ENCODE measurements at regions not wholly inside any gene's neighbourhood (a gene's known extent, or its start where the extent isn't known, plus 50 kb on each side); places are given as distances from the start of the nearest gene placed in this dataset.
A peak's percentile ranks its signal among the peaks of the same experiment; 100 is the strongest.
"Not testable (repeated sequence)": the region's sequence is repeated elsewhere in the genome, so short reads cannot be mapped to it uniquely, and the experiment has no call there.

DNA sequence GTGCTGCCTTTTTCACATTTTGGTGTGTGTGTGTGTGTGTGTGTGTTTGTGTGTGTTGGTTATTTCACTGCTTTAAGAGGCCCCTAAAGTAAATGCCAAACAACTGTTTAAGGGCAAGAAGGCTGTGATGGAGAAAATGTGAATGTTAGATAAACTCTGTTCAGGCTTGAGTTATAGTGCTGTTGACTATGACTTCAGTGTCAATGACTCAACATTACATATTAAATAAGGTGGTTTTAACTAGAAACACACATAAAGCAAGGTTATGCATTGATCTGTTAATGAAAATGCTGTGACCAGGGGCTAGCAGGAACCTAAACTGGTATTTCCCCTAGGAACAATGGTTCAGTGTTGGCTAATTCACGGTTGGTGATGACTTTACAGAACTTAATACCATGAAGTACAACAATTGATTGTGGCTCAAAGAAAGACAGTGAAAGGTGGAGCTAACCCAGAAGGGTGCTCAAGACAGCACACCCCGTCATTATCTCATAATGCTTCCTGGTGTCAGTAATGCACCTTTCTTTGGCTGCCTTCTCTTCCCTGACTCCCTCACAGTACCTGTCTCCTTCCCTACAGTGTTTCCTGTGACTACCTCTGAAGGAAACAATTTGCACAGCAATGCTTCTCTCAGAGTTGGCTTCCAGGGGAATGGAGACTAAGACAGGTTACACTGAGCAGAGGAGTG, 116.1 kb downstream of the RIN2 start:
- no peak for DNase-seq (ENCODE audit: low spot score)

DNA sequence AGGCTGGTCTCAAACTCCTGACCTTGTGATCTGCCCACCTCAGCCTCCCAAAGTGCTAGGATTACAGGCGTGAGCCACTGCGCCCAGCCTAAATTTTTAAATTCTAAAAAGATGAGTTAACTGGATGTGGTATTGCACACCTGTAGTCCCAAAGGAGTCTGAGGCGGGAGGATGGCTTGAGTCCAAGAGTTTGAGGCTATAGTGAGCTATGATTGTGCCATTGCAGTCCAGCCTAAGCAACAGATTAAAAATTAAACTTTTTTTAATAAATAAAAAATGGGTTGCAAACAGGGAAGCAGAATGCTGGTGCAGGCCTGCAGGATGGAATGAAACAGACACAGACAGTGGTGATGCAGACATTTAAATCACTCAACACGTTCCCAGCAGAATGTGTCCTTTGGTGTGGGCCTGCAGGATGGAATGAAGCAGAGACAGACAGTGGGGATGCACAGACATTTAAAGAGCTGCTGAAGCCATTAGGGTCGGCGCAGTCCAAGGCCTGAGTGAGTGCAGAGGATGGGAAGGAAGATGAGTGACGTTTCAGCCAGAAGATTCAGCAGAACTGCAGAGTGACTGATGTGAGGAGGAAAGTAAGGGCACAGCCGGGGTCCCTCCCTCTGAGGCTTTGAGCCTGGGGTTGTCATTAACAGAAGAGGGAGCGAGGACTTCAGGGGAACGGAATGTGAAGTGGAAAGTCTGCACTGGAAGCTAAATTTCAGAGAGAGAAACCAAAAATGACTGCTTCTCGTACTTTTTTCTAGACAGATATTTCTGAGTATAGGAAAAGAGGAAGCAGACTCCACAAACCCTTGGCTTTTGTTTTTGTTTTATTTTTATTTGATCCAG, 117.5 kb downstream of the RIN2 start:
- no peak for DNase-seq (ENCODE audit: low spot score)

DNA sequence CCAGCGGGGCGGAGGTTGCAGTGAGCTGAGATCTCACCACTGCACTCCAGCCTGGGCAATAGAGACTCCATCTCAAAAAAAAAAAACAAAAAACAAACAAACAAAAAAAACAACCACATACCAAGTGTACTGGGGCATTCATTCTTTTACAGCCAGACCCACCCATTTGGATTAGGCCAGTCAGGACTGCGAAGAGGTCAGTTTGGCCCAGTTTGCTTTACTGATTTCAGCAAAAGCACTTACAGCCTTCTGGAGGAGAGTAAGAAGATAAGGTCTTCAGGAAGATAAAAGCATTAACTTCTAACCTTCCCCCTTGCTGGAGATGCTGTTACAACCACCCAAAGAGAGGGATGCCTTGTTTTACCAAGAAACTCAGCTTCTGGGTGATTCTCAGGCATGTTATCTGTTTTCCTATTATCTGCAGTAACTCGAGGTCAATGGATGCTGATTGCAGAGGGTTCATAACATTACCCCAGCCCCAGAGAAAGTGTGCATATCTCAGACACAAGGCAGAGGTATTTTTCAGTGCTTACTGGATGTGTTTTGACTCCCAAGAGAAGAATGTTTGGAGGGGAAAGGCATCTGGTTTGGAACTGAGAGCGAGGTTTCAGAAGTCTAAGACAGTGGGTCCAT, 118.9 kb downstream of the RIN2 start:
- no peak for DNase-seq (ENCODE audit: low spot score)

DNA sequence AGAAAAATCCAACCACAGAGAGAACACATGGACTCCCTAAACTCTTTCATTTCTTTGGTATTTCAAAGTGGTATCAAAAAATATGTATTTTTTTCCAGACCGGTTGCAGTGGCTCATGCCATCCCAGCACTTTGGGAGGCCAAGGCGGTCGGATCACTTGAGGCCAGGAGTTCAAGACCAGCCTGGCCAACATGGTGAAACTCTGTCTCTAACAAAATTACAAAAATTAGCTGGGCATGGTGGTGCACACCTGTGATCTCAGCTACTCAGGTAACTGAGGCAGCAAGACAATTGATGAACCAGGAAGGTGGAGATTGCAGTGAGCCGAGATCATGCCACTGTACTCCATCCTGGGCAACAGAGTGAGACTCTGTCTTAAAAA, 121.8 kb downstream of the RIN2 start:
- DNase-seq (ENCODE audit: low spot score) = not testable (repeated sequence)

DNA sequence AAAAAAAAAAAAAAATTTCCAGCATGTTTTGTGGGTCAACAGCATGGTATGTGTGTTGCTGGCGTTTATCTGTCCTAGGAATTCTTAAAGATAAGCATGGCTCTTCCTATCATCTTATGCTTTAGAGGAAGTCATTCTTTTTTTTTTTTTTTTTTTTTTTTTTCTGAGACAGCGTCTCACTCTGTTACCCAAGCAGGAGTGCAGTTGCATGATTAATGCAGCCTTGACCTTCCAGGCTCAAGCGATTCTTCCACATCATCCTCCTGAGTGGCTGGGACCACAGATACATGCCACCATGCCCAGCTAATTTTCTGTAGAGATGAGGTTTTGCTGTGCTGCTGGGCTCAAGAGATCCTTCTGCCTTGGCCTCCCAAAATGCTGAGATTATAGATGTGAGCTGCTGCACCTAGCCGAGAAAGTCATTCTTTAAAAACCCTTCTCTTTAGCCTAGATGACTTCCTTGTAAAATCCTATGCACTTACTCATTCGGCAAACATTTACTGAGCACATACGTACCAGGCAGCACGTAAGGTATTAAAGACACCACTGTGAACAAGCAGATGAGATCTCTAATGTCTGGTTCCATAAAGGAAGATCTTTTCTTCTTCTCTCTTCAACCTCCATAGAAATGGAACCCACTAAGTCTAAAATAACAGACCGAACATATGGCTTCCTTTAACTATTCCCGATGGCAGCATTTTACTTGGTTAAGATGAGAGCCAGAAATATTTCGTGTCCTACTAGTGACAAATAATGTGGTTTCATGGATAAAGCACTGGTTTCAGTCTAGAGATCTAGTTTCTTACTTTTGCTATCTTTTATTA, 122.4 kb downstream of the RIN2 start:
- DNase-seq (ENCODE audit: low spot score) = peak; percentile 86

DNA sequence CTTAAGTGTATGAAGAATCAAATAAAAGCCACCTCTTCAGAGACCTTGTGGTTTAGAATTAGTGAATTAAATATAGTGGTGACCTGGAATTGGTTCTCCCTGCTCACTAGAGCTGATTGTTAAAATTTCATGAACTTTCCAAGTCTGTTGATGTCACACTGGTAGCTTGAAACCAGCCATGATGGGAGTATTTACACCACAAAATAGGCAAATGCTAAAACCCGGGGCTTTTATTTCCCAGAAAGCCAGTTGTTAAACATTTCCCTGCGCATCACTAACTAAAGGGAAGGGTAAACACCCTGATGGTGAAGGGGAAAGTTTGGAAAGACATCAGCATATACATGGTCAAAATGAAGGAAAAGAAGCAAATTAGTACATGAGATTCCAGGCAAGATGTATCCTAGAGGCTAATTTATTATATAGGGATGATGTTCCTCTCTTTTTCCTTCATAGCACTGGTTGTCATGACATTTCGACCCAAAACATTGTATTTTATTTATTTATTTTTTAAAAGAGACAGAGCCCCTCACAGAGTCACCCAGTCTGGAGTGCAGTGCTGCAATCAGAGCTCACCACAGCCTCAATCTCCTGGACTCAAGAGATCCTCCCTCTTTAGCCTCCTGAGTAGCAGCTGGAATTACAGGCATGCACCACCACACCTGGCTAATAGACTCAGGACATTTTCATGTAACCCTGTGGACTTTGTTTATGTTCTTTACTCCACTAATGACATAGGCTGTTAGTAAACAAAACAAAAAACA, 123.2 kb downstream of the RIN2 start:
- no peak for DNase-seq (ENCODE audit: low spot score)

DNA sequence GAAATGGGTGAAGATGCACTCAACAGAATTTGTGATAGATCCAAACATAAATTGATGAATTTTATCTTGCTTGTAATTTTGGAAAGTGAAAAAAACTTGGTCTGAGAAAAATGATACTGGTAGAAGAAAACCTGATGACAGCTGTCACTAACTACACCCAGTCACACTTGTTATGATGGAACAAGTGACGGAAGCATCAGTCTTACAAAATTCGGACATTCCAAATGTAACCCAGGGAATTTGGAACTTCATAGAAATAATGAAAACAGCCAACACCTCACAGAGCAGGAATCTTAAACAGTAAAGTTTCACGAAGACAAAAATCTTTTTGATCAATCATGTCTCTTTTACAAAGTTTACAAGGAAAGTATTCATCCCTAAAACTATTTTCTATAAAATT, 123.9 kb downstream of the RIN2 start:
- DNase-seq (ENCODE audit: low spot score) = no peak

DNA sequence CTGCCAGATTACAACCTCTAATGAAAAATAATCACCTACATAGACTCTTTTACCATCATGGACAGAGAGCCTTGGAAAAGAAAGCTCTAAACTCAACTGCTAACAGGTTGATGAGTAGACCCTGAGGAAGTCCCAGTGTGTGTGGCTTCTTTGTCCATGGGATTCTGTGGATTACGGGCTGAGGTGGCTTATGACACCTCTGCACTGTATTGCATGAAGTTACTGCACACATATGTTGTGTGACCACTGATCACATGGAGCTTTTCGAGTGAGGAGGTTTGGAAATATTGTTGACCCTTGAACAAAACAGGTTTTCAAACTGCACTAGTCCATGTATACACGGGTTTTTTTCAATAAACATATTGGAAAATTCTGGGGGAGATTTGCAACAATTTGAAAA, 124.4 kb downstream of the RIN2 start:
- no peak for DNase-seq (ENCODE audit: low spot score)

DNA sequence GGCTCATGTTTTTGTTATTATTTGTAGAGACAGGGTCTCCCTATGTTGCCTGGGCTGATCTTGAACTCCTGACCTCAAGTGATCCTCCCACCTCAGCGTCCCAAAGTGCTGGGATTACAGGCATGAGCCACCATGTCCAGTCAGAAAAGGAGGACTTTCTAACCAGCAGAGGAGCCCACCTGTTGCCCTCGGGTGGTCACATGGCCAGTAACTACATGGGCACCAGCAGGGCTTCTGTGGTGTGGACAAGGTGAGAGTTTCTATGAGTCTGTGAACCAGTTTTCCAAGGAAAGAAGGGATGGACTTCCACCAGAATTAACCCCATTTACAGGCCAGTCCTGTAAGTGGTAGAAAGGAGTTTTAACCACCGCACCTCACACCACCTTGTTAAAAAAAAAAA, 125.4 kb downstream of the RIN2 start:
- DNase-seq (ENCODE audit: low spot score) = no peak

DNA sequence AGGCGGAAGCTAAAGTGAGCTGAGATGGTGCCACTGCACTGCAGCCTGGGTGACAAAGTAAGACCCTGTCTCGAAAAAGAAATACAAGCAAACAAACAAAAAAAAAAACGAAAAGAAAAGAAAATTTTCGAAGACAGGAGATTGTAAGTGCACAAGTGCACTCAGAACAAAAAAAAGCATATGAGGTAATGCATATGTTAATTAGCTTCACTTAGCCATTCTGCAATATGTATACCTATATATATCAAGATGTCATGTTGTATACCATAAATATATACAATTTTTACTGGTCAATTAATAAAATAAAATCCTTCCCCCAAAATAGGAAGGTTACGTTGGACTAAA, 127.5 kb downstream of the RIN2 start:
- peak; percentile 18 for DNase-seq (ENCODE audit: low spot score)

DNA sequence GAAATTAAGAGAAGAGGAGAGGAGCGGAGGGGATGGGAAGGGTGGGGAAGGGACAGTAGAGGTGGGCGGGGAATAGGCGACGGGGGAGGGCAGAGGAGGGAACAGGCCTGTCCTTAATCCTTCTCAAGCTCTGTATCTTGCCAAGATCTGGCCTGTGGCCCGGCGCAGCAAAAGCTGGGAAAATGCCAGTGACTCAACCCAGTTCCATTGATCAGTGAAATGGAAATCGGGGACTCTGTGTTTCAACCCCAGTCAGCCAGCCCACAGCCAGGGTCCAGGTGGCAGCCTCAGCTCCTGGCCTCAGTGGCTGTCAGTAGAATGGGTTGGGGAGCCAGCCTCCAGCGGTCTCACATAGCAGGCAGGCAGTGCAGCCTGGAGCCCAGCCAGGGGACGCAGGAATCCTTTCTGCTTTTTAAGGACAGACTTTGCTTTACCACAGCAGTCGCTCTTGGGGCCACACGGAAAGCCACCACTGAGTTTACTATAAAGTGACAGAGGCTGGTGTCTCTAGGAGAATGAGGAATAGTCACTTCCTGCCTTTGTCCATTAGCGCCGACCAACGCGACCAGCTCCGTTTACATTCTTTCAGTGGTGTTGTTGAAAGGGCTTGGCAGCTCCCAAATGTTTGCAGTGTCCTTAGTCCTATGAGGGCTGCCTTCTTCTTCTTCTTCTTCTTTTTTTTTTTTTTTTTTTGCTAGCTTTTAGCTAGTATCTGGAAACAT, 128.0 kb downstream of the RIN2 start:
- DNase-seq (ENCODE audit: low spot score) = peak; percentile 59

DNA sequence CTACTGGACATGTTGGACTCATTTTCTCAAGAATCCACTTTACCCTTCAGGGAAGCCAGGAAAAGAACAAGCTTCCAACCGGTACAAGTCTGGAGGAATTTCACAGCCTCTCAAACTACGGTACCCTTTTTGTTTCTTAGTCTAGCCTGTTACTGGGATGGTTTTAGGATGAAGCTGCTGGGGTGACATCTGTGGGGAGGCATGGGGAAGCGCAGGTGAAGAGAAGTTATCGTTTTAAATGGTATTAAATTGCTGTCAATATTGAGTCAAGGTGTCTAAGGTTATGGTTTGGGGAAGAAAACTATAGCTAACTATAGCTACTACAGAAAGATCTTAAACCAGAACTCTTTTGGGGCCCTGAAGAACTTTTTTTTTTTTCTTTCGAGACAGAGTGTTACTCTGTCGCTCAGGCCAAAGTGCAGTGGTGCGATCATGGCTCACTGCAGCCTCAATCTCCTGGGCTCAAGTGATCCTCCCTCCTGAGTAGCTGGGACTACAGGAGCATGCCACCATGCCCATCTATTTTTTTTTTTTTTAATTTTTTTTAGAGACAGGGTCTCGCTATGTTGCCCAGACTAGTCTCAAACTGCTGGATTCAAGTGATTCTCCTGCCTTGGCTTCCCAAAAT, 128.7 kb downstream of the RIN2 start:
- DNase-seq (ENCODE audit: low spot score) = no peak

DNA sequence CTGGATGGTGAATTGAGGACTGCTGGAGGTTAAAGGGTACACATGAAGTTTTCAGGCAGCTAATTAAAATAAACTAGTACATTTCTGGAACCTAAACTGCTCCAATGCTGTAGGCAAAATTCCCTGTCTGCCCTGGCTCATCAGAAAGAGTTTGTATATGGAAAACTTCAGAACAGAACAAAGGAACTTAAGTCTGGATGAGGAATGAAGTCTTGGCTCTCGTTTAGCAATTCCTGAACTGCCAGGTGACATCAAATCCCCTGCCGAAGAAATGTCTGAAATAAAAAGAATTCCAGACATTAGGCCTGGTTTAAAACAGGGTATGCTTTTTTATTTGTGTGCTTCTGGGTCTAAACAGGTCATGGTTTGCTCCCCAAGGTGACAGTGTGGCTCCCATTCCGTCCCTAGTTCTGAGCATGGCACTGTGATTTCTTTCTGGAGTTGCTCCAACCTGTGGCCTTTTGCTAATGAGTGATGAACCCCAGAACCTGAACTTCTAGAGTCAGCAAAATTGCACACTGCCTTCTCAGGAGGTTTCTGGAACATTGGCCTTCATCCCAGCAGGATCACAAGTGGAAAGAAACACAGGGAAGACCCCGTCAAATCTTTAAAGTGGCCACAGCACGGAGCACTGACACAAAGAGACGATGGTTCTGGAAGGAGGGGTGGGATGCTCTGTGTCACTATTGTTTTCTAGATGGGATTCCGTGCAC, 129.4 kb upstream of the NAA20 start:
- no peak for DNase-seq (ENCODE audit: low spot score)

DNA sequence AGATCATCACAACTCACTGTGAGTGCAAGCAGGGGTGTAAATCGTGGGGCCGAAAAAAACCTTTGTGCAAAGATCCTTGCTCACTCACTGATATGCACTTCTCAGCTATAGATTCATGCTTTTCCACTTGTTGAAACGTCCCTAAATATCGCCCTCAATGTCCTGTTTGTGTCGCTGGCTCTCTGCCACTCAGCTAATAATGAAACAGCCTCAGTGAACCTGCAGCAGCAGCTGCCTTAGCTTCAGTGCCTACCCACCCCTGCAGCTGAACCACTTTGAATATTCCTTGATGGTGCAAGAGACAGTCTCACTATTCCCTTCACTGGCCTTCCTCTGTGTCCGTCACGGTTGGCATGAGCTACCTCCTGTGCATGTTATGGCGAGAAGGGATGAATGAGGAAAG, 128.9 kb upstream of the NAA20 start:
- DNase-seq (ENCODE audit: low spot score) = no peak

DNA sequence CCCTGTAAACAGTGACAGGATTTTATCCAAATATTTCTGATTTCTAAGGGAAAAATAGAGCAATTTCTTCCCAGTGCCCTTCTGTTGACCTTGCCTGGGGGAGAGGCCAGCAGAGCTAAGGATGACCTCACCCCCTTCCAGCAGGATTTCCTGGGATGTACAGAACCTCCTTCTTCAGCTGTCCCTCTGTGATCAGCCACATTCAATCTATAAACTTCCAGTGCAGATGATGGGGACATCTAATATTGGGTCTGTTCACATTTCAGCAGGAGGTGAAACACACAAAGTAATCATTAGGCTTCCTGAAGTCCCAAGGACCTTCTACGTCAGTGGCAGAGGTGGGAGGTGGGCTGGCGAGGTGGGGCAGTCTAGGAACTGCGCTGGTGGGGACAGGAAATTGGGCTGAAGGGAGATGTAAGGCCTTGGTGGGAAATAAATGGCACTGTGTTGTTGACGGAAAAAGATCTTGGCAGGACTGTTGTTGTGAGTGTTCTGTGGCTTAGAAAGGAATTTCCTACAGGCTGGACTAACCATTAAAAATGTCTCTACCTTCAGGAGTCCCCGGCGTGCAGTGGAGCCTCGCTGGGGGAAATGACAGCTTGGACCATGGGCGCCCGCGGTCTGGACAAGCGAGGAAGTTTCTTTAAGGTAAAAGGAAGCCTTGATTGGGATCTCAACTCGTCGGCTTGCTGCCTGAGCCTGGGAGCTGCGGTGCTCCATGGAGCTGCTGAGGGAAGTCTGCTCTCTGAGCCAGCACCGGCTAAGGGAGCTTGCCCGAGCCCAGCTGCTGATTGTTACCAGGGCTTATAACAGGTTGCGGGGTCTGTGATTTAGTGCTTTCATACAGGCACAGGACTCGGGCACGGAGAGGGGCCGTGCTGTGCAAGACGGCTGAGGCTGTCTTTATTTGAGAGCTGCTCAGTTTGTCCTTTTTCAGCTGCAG, 127.9 kb upstream of the NAA20 start:
- no peak for DNase-seq (ENCODE audit: low spot score)

DNA sequence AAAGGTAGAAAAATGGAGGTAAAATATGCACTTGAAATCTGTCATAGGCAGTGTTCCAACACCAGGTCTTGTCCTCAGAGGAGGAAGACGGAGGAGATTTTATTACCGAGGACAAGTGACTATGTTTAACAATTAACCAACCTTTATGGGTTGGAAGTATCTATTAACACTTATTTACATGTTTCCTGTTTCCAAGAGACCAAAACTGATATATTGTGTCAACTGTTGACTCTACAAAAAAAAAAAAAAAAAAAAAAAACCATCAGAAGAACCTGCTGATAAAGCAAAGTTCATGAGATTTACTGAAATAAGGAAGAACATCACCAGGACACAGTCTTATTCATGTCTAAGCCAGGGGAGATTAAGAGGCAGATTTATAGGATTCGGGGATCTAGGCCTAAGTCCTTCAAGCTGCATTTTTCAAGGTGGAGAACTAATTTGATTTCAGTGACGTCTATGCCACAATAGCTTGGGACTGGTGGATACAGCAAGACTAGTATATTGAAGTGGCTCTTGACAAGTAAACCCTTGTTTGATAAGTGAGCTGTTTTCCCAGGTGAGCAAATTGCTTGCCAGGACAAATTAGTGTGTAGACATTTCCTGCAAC, 126.6 kb upstream of the NAA20 start:
- peak; percentile 79 for DNase-seq (ENCODE audit: low spot score)

DNA sequence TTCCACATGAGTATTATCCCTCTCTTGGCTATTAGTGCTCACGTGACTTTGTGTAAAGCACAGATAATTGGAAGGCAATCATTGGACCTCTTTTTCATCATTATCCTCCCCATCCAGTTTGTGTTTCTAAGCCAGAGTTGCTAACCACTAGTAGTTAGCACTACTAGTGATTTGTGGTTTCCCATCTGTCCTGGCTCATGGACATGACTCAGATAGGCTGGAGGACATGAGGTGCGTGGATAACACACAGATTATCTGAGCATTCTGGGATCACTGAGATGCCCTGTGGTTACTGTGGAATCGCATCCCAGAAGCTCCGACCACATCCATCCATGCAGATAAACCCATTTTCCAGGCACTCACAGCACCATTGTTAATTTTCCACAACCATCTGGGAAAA, 123.8 kb upstream of the NAA20 start:
- DNase-seq (ENCODE audit: low spot score) = no peak

DNA sequence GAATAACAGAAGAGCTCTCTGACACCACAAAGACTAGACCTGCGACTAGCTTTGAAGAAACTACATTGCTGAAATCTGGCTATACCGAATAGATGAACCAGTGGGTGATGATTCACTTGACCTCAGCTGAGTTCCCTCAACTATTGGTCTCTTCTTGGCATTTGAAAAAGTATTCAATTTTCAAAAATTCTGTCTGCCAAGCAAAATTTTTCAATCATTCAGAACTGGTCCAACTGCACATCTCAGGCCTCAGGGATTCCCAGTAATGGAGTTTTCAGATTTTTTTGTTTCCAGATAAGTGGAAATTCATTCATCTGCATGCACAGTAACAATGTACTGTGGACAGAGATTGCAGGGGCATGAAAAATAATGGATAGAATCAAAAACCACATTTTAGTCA, 121.4 kb upstream of the NAA20 start:
- DNase-seq (ENCODE audit: low spot score) = no peak
